ENCODE measurements at regions not wholly inside any gene's neighbourhood (a gene's known extent, or its start where the extent isn't known, plus 50 kb on each side); places are given as distances from the start of the nearest gene placed in this dataset.

- Mint-ChIP-seq H3K27me3 (no peaks in the 10 kb centered on the region), H3K9me3 (no peaks in the 10 kb centered on the region), H3K4me1 (no peaks in the 10 kb centered on the region), H3K4me3 (no peak overlapping the region), H3K36me3 (ENCODE audit: low read depth) (no peaks in the 10 kb centered on the region), H3K27ac (no peak overlapping the region)
- DNase-seq (no peak), ATAC-seq (ENCODE audit: low read depth) (no peak)
- intact Hi-C loops (cut with micrococcal nuclease): no loop called here
- no peak for TF ChIP-seq CTCF (IDR thresholded peaks at IDR 0.05)
- CTCF ChIA-PET: no interaction called here
- POLR2A ChIA-PET: no interaction called here
These were observed 151.9 kb downstream of the KITLG start for GRCh38 chr12:88428350-88428749.

GRCh38 chr12:88431246-88431645 is 149.0 kb downstream of the KITLG start:
- ChIA-PET CTCF (no interaction called here), POLR2A (no interaction called here)
- H3K4me3 Mint-ChIP-seq: no peak overlapping the region
- no peak overlapping the region for H3K27ac Mint-ChIP-seq
- no peak for ATAC-seq (ENCODE audit: low read depth)
- no peaks in the 10 kb centered on the region for H3K27me3 Mint-ChIP-seq
- no peaks in the 10 kb centered on the region for H3K4me1 Mint-ChIP-seq
- DNase-seq: no peak
- no peaks in the 10 kb centered on the region for H3K36me3 Mint-ChIP-seq (ENCODE audit: low read depth)
- H3K9me3 Mint-ChIP-seq: no peaks in the 10 kb centered on the region
- intact Hi-C loops (cut with micrococcal nuclease): no loop called here
- TF ChIP-seq CTCF (IDR thresholded peaks at IDR 0.05): no peak

DNA sequence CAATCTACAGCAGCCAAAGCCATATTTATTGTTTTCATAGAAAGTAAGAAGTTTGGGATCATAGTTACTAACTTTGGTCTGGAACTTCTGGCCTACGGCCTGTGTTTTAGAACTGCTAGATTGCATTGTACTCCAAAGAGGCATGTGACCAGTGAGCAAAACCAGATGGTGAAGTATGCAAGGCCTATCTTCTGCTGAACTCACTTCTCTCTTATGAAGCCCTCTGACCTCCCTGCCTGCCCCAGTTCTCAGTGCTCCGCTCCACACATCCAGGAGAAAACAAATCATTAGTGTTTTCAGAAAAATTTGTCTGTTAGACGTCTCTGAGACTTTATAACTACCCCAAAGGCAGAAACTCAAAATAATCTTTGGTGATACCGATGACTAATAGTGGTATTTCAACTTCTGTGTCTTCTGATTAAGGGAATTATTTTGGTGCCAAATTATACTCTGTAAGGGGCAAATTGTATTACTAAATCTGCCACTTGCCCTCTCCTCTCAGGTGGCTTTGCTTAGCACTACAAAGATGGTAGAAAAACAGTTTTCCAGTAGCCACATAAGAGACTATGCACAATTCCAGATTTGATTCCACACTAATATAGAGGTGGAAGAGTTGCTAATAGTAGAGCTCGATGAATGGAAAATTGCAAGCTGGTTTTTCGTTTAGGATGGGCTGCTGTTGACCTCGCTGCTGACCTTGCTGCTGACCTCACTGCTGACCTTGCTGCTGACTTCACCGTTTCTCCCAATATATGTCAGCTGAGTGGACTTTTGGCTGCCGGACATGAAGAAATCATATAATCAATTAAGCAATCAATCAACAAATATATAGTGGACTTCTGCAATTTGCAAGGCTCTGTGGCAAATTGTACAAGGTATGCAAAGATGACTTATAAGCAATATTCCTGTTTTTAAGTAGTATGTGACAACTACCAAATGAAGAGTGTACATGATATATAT is 147.5 kb downstream of the KITLG start:
- no peaks in the 10 kb centered on the region for H3K9me3 Mint-ChIP-seq
- POLR2A ChIA-PET: no interaction called here
- DNase-seq: no peak
- CTCF ChIA-PET: no interaction called here
- no peak overlapping the region for H3K27ac Mint-ChIP-seq
- TF ChIP-seq CTCF (IDR thresholded peaks at IDR 0.05): no peak
- H3K27me3 Mint-ChIP-seq: no peaks in the 10 kb centered on the region
- H3K4me1 Mint-ChIP-seq: no peaks in the 10 kb centered on the region
- no peak overlapping the region for H3K4me3 Mint-ChIP-seq
- intact Hi-C loops (cut with micrococcal nuclease): no loop called here
- ATAC-seq (ENCODE audit: low read depth): no peak
- no peaks in the 10 kb centered on the region for H3K36me3 Mint-ChIP-seq (ENCODE audit: low read depth)

DNA sequence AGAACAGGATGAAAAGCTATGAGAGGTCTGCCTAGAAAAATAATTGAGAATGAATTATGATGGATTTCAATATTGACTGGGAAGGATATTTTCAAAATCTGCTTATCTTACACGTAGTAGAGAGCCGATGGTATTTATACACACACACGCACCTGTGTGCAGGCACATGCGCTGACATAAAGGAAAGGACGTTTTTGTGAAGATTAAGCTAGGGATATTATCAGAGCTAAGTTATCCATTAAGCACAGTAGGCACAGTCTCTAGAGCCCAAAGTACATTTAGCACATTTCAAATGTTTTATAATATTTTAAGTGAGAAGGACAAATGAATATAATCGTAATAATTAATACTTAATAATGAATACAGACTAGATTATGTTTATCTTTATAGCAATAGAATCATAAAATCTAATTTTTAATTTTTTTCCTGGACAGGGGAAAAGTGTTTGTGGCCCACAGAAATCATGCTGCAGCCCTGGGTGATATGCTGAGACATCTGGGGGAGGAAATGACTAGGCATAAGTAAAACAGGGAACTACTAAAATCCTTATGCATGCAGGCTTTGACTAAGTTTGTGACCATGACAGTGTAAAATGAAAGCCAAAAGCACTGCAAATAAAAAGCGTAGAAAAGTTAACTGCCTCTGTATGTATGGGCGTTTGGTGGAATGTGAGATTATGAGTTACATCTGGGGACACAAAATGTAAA is 146.1 kb downstream of the KITLG start:
- POLR2A ChIA-PET: no interaction called here
- TF ChIP-seq CTCF (IDR thresholded peaks at IDR 0.05): no peak
- ATAC-seq (ENCODE audit: low read depth): no peak
- no peak for DNase-seq
- no peaks in the 10 kb centered on the region for H3K36me3 Mint-ChIP-seq (ENCODE audit: low read depth)
- H3K9me3 Mint-ChIP-seq: peaks cover 5% of the 10 kb centered on the region
- intact Hi-C loops (cut with micrococcal nuclease): no loop called here
- CTCF ChIA-PET: no interaction called here
- H3K4me1 Mint-ChIP-seq: no peaks in the 10 kb centered on the region
- no peaks in the 10 kb centered on the region for H3K27me3 Mint-ChIP-seq
- no peak overlapping the region for H3K4me3 Mint-ChIP-seq
- no peak overlapping the region for H3K27ac Mint-ChIP-seq

- H3K4me3 Mint-ChIP-seq: no peak overlapping the region
- H3K27me3 Mint-ChIP-seq: no peaks in the 10 kb centered on the region
- no peak for ATAC-seq (ENCODE audit: low read depth)
- H3K27ac Mint-ChIP-seq: no peak overlapping the region
- POLR2A ChIA-PET: no interaction called here
- peaks cover 5% of the 10 kb centered on the region for H3K9me3 Mint-ChIP-seq
- H3K36me3 Mint-ChIP-seq (ENCODE audit: low read depth): no peaks in the 10 kb centered on the region
- no peak for TF ChIP-seq CTCF (IDR thresholded peaks at IDR 0.05)
- intact Hi-C loops (cut with micrococcal nuclease): no loop called here
- no peaks in the 10 kb centered on the region for H3K4me1 Mint-ChIP-seq
- no peak for DNase-seq
- CTCF ChIA-PET: no interaction called here
These were observed 144.8 kb downstream of the KITLG start for GRCh38 chr12:88435334-88436076.
